ENCODE measurements at regions not wholly inside any gene's neighbourhood (a gene's known extent, or its start where the extent isn't known, plus 50 kb on each side); places are given as distances from the start of the nearest gene placed in this dataset.

DNA sequence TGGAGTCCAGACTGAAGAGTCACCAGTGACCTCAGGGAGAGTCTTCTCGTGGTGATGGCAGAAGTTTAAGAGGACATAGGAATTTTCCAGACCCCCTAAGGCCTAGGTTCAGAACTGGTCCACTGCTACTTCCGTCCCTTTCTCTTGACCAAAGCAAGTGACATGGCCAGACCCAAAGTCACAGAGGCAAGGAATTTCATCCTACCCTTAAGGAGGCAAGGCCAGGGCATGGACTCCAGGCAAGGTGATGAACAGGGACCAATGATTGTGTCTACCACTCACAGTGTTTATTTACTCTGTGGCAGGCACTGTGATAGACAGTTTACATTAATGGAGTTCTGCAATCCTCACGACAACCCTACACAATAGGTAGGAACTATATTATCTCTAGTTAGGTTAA lies 265.1 kb downstream of the GLI2 start:
- DNase-seq: no peak

GRCh38 chr2:121001641-121002040 lies 266.0 kb downstream of the GLI2 start:
- no peak for DNase-seq

DNA sequence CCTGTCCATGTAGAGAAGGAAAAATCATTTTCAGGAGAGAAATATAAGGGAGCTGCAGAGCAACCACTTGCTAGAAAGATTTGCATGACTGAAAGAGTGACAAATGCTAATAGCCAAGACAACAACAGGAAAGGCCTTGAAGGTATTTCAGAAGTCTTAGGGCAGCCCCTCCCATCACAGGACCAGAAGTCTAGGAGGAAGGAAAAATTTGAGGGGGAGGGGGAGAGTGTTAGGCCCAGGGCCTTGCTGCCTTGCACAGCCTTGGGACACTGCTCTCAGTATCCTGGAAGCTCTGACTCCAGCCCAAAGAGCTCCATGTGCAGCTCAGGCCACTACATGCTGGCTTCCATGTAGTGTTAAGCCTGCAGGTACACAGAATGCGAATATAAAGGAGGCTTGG lies 266.9 kb downstream of the GLI2 start:
- no peak for DNase-seq

DNA sequence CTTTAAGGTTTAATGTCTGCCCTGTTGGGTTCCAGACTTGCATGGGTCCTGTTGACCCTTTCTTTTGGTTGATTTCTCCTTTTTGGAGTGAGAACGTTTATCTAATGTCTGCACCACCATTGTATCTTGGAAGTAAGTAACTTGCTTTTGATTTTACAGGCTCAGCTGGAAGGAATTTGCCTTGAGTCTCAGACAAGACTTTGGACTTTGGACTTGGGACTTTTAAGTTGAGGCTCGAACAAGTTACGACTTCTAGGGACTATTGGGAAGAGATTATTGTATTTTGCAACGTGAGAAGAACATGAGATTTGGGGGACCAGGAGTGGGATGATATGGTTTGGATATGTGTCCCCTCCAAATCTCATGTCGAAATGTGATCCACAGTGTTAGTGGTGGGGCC lies 267.7 kb downstream of the GLI2 start:
- no peak for DNase-seq

GRCh38 chr2:121004359-121004758 lies 268.7 kb downstream of the GLI2 start:
- no peak for DNase-seq

DNA sequence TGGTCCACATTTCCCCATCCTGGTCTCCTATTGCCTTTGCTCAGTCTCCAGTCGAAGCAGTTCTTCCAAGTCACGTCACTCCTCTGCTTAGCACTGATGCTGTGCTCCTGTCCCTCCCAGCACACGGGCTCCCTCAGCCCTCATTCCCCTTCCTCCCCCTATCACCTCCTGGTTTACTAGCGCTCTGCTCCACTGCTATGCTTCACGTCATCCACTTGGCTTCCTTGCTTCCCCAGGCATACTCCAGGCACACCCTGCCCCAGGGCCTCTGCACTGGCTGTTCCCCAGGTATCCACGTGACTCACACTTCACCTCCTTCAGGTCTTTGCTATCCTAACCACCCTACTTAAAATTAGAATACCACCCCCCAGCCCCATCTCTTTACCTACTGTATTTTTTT lies 269.3 kb downstream of the GLI2 start:
- DNase-seq: no peak

DNA sequence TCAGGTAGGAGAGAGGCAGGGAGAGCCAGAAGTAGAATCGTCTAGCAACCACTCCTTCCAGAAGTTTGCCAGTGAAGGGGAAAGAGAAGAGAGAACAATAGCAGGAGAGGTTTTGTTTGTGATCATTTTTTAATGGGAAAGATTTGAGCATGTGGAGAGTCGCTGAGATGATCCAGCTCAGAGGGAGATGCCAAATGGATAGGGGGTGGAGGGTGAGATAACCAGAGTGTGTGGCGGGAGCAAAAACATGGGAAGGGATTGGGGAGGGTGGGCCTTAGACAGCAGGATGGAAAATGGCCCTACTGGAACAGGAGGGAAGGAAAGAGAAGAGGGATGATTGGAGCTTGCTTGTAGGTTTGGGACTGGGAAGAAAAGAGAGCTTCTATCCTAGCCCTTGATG lies 269.8 kb downstream of the GLI2 start:
- no peak for DNase-seq

GRCh38 chr2:121006743-121007489 lies 271.2 kb downstream of the GLI2 start:
- no peak for DNase-seq

DNA sequence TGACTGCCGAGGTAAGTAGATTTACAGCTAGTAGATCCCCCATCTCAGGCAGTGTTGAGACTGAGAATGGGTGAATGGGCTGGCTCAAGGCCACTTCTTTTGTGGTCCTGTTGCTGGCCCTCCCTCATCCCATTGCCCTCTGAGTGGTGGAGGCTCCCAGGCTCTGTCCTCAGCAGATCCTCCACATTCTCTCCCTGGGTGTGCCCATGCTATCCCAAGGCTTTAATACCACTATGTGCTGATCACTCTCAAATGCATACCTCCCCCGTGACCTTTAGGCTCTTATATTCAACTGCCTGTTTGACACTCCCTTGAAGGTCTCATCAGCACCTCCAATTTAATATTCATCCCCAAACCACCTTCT lies 271.8 kb downstream of the GLI2 start:
- DNase-seq: no peak

- no peak for DNase-seq
Measured at GRCh38 chr2:121008975-121009374, 273.3 kb downstream of the GLI2 start.

- DNase-seq: no peak
Measured at GRCh38 chr2:121010998-121011397, 274.0 kb downstream of the TFCP2L1 start.

DNA sequence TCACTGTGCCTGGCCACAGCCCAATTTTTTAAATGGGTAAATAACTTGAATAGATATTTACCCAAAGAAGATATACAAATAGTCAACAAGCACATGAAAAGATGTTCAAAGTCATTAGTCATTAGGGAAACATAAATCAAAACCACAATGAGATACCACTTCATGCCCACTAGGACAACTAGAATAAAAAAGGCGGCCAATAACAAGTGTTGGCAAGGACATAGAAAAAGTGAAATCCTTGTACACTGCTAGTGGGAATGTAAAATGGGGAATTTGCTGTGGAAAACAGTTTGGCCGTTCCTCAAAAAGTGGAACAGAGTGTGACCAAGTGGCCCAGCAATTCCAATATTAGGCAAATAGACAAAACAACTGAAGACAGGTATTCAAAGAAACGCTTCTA lies 270.1 kb downstream of the TFCP2L1 start:
- no peak for DNase-seq

- no peak for DNase-seq
Measured at GRCh38 chr2:121015971-121016485, 269.0 kb downstream of the TFCP2L1 start.

- no peak for DNase-seq
Measured at GRCh38 chr2:121017396-121017795, 267.6 kb downstream of the TFCP2L1 start.

GRCh38 chr2:121018136-121019061 lies 266.6 kb downstream of the TFCP2L1 start:
- DNase-seq: no peak

GRCh38 chr2:121019071-121019470 lies 265.9 kb downstream of the TFCP2L1 start:
- DNase-seq: no peak

DNA sequence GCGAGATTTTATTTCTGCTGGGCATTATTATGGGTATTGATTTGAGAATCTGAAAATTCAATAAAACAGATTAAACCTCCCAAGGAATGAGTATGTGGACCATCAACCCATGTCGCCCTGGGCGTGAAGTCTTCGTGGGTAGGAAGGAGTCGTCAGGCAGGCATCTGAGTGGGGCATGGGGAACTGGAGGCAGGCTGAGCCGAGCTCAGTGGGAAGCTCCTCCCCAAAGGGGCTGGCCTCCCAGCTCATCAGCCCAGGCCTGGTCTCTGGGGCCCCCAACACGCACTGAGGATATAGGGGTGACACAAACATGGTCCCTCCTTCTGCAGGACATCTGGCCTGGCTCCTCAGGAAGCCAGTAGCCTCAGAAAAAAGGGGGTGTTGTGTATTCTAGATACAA lies 265.2 kb downstream of the TFCP2L1 start:
- DNase-seq: no peak

DNA sequence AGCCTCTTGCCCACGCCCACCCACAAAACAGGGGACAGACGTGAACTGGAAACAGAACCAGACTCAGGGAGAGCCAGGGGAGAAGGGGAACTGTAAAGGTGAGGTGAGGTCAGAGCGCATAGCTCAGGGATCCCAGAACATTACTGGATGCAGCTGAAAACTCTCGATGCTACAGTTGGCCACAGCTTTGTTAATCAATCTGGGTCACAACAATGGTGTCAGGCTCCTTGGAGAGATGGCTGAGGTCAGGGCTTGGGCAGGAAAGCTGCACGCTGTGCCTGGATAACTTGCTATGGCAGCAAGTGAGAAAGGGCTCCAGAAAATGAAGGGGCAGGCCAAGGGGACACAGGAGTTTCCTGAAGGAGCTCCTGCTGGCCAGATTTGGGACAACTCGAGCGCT lies 263.3 kb downstream of the TFCP2L1 start:
- no peak for DNase-seq

GRCh38 chr2:121028577-121028976 lies 256.4 kb downstream of the TFCP2L1 start:
- no peak for DNase-seq

GRCh38 chr2:121030523-121030922 lies 254.5 kb downstream of the TFCP2L1 start:
- no peak for DNase-seq

DNA sequence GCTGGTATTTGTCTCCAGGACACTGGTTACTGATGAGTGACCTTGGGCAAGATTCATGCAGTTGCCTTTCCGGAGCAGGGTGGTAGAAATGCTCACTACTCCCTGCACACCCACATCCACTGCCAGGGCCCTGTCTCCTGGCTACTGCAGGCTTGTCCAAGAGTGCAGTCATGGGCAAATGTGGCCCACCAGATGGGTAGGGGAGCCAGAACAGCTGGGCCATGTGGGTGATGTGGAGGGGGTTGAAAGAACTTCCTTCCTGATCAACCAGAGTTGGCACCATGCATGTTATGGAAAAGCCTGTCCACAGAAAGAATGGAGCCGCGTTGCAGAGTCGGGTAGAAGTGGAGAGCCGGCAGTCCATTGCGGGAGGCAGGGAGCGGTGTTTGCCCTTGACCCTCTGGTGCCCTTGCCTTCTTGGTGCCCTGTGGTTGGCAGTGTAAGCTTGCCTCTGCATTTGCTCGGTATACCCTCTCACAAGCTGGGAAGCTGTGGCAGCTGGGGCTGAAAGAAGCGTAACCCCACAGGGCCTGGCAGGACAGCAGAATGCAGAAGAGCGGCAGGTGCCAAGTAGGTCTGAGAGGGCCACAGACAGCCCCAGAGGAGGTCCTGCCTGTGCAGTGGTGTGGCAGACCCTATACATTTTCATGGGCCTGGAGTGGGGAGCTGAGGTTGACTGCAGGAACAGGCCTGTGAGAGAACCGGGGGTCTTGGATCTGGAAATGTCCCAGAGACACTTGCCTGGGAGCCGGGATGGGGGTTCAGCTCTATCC lies 253.2 kb downstream of the TFCP2L1 start:
- peak in 1 of 2 experiments; percentile 51 for DNase-seq

DNA sequence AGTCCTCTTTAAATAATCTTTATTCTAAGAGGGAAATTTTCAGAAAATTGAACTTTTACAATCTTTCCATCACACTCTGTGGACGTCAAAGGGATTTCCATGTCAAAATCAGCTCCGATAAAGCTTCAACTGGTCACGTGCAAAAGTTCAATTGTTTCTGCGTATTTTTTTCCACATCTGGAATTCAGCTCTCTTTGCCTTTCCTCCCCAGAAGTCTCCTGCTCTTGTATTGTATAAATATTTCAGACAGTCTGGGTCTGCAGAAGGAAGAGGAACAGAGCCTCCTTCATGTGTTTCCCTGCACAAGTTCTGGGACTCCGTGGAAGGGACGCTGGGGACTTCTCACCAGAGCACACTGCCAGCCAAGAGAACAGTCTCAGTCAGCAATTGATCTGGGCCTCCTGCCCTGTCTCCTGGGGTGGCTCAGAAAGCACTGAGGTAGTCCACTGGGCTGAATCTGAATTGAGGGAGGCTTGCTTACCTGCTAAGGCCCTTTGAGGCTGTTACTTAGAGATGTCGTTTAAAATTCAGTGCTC lies 251.5 kb downstream of the TFCP2L1 start:
- DNase-seq: no peak

- no peak for DNase-seq
Measured at GRCh38 chr2:121034551-121034950, 250.5 kb downstream of the TFCP2L1 start.

All from NCI-H524 (cell line).